Neural progenitor cell (in vitro differentiated cells): ENCODE measurements at regions not wholly inside any gene's neighbourhood (a gene's known extent, or its start where the extent isn't known, plus 50 kb on each side); places are given as distances from the start of the nearest gene placed in this dataset.

Experiments used
- EZH2 ChIP-seq: fragments of 200-600 bp; sonication (generic); IDR thresholded peaks from 2 replicates; pipeline ENCODE4 v1.6.1; 2017; ENCODE audit warnings: antibody characterized with exemption, mild to moderate bottlenecking, moderate library complexity
- EZH2phosphoT487 ChIP-seq: fragments of 200-600 bp; sonication (generic); IDR thresholded peaks from 2 replicates; pipeline ENCODE4 v1.6.1; 2017; ENCODE audit warnings: antibody characterized with exemption
- TF ChIP-seq, protein P1 (sequence below): fragments of 200-600 bp; sonication (generic); IDR thresholded peaks from 2 replicates; pipeline ENCODE4 v1.5.1; 2017; ENCODE audit warnings: antibody characterized with exemption, mild to moderate bottlenecking

DNA sequence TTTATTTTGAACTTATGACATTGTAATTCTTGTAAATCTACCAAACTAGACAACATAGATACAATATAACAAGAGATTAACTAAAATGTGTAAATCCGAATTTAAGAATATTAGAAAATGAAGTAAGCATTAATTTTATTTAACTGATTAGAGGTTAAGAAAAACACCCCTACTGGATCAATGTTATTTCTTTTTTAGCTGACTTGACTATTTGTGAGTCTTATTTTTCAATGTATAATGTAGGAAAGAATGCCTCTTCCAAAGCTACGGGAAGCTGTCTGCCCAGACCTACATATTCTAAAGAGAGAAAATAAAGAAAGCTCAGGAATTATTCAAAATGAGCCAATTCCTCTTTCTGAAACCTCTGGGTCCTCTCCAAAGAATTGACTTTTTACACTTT lies 490.8 kb upstream of the CDH7 start:
- no peak for TF ChIP-seq EZH2
- TF ChIP-seq, protein P1, sequence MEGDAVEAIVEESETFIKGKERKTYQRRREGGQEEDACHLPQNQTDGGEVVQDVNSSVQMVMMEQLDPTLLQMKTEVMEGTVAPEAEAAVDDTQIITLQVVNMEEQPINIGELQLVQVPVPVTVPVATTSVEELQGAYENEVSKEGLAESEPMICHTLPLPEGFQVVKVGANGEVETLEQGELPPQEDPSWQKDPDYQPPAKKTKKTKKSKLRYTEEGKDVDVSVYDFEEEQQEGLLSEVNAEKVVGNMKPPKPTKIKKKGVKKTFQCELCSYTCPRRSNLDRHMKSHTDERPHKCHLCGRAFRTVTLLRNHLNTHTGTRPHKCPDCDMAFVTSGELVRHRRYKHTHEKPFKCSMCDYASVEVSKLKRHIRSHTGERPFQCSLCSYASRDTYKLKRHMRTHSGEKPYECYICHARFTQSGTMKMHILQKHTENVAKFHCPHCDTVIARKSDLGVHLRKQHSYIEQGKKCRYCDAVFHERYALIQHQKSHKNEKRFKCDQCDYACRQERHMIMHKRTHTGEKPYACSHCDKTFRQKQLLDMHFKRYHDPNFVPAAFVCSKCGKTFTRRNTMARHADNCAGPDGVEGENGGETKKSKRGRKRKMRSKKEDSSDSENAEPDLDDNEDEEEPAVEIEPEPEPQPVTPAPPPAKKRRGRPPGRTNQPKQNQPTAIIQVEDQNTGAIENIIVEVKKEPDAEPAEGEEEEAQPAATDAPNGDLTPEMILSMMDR, result no peak
- TF ChIP-seq EZH2phosphoT487, result no peak
